GM12878 (cell line): ENCODE measurements at regions not wholly inside any gene's neighbourhood (a gene's known extent, or its start where the extent isn't known, plus 50 kb on each side); places are given as distances from the start of the nearest gene placed in this dataset.

Experiments
- ATAC-seq: fragments of 200-7000 bp; cut with Tn5 transposase; 3 replicates; pipeline ENCODE4 v1.9.1; 2020; ENCODE audit warnings: mild to moderate bottlenecking, moderate library complexity
- BruUV-seq: library from RNA; stranded (reverse); fragments of 400-500 nt; replicated peaks from 2 replicates; lab custom pipeline; 2021; lab: Mats Ljungman, UMichigan
- CTCF ChIA-PET: fragments of 300-600 bp; sonication (Branson Sonifier 250); formaldehyde crosslinking; extraction: SDS; loops from one replicate; lab custom pipeline; 2021; ENCODE audit warnings: inconsistent platforms; lab: Yijun Ruan, JAX
- POLR2A ChIA-PET: fragments of 350-600 bp; formaldehyde crosslinking; extraction: SDS; loops from one replicate; lab custom pipeline; 2021; ENCODE audit warnings: inconsistent platforms; lab: Charles Lee
- RAD21 ChIA-PET: fragments of 300-600 bp; sonication (Branson Sonifier 250); formaldehyde crosslinking; loops from one replicate; lab custom pipeline; 2023; ENCODE audit warnings: antibody characterized with exemption; ENCODE audit not compliant: unreplicated experiment; lab: Charles Lee
- SMC1A ChIA-PET: fragments of 300-600 bp; sonication (Branson Sonifier 250); formaldehyde crosslinking; loops from one replicate; lab custom pipeline; 2023; ENCODE audit not compliant: unreplicated experiment, uncharacterized antibody; lab: Charles Lee
- DNase-seq: peaks from one replicate; pipeline ENCODE4 v3.0.0-alpha.2; 2011; ENCODE audit warnings: low read depth, low spot score
- FAIRE-seq: peaks from 3 replicates; lab custom pipeline; 2011; peaks lifted over from hg19 to GRCh38; lab: Jason Lieb, UNC
- H2AFZ ChIP-seq: 2 replicates; pipeline ENCODE4 v1.6.0; 2011; ENCODE audit warnings: low read depth, low read length, control low read depth; ENCODE audit not compliant: control insufficient read depth
- H3K27ac ChIP-seq: 2 replicates; pipeline ENCODE4 v1.5.1; 2011; ENCODE audit warnings: control low read depth; ENCODE audit not compliant: control insufficient read depth, insufficient read depth
- H3K27me3 ChIP-seq, 2 experiments: replicated peaks in 1 of 2; 2 replicates each; pipeline versions ENCODE4 v1.6.0 to v1.6.1; 2011; ENCODE audit warnings: low read length in 1 of 2; ENCODE audit not compliant: control insufficient read depth in 2 of 2, insufficient read depth in 2 of 2
- H3K36me3 ChIP-seq, 2 experiments: 2 replicates each; pipeline ENCODE4 v1.5.1; 2011; ENCODE audit warnings: low read length in 1 of 2; ENCODE audit not compliant: control insufficient read depth in 2 of 2, insufficient read depth in 2 of 2
- H3K4me1 ChIP-seq: 2 replicates; pipeline ENCODE4 v1.6.1; 2011; ENCODE audit warnings: mild to moderate bottlenecking, low read length, moderate library complexity, mixed read lengths; ENCODE audit not compliant: control insufficient read depth, insufficient read depth
- H3K4me2 ChIP-seq: 2 replicates; pipeline ENCODE4 v1.6.0; 2011; ENCODE audit warnings: control low read depth; ENCODE audit not compliant: control insufficient read depth, insufficient read depth
- H3K4me3 ChIP-seq: fragments of 200-600 bp; sonication (generic); 2 replicates; pipeline ENCODE4 v1.5.1; 2016
- H3K79me2 ChIP-seq: 2 replicates; pipeline ENCODE4 v1.6.0; 2011; ENCODE audit warnings: low read length; ENCODE audit not compliant: control insufficient read depth, insufficient read depth
- H3K9ac ChIP-seq: 2 replicates; pipeline ENCODE4 v1.8.0; 2011; ENCODE audit warnings: low read length, control low read depth, mixed read lengths; ENCODE audit not compliant: control insufficient read depth, insufficient read depth
- H3K9me3 ChIP-seq: replicated peaks from 3 replicates; pipeline ENCODE4 v1.5.1; 2011; ENCODE audit warnings: mild to moderate bottlenecking, low read length; ENCODE audit not compliant: control insufficient read depth, insufficient read depth
- H4K20me1 ChIP-seq: 2 replicates; pipeline ENCODE4 v1.6.0; 2011; ENCODE audit not compliant: control insufficient read depth, insufficient read depth
- CHD2 ChIP-seq: IDR thresholded peaks from 2 replicates; pipeline ENCODE4 v1.6.1; 2011; ENCODE audit warnings: low read depth, low read length, improper control_type of control experiment, borderline replicate concordance
- EGR1 ChIP-seq, 2 experiments: IDR thresholded peaks; 1 replicate in 1 of 2; 2 replicates in 1 of 2; pipeline ENCODE4 v1.6.1; 2011 to 2012; ENCODE audit warnings: low read depth in 2 of 2, low read length in 2 of 2, borderline replicate concordance in 1 of 2, mild to moderate bottlenecking in 1 of 2, moderate library complexity in 1 of 2
- MXI1 ChIP-seq: fragments of 150-350 bp; IDR thresholded peaks from 2 replicates; pipeline ENCODE4 v1.6.1; 2011; ENCODE audit warnings: low read depth, mild to moderate bottlenecking, inconsistent platforms, low read length, improper control_type of control experiment
- NFXL1 ChIP-seq: fragments of 450-650 bp; IDR thresholded peaks from 2 replicates; pipeline ENCODE4 v1.6.1; 2017; ENCODE audit warnings: antibody characterized with exemption, mild to moderate bottlenecking, borderline replicate concordance
- NR2C2 ChIP-seq: IDR thresholded peaks from 2 replicates; pipeline ENCODE4 v1.6.1; 2011; ENCODE audit warnings: borderline replicate concordance, low read depth; ENCODE audit not compliant: control insufficient read depth, insufficient read length
- RB1 ChIP-seq: fragments of 450-650 bp; formaldehyde crosslinking; IDR thresholded peaks from 2 replicates; pipeline ENCODE4 v1.6.1; 2017; ENCODE audit warnings: mild to moderate bottlenecking, borderline replicate concordance
- RBBP5 ChIP-seq: fragments of 200-600 bp; sonication (generic); conservative IDR thresholded peaks from 2 replicates; pipeline ENCODE4 v1.6.1; 2016
- RELA ChIP-seq: fragments of 450-650 bp; IDR thresholded peaks from 2 replicates; pipeline ENCODE4 v1.8.0; 2014; ENCODE audit warnings: borderline replicate concordance; ENCODE audit not compliant: partially characterized antibody
- SIN3A ChIP-seq: IDR thresholded peaks from 2 replicates; pipeline ENCODE4 v1.6.1; 2012; ENCODE audit warnings: low read depth, low read length, improper control_type of control experiment
- TCF3 ChIP-seq: IDR thresholded peaks from 2 replicates; pipeline ENCODE4 v1.6.1; 2012; ENCODE audit warnings: low read depth, mild to moderate bottlenecking, low read length, borderline replicate concordance; ENCODE audit not compliant: insufficient read depth
- ZNF622 ChIP-seq: fragments of 450-650 bp; IDR thresholded peaks from 2 replicates; pipeline ENCODE4 v1.6.1; 2017; ENCODE audit warnings: mild to moderate bottlenecking, inconsistent platforms
- ZZZ3 ChIP-seq: IDR thresholded peaks from 2 replicates; pipeline ENCODE4 v1.6.1; 2011; ENCODE audit warnings: low read depth; ENCODE audit not compliant: control insufficient read depth, insufficient read length
- WGBS: methylation state at CpG from one replicate; pipeline ENCODE4 v1.1.6; 2016; ENCODE audit warnings: low lambda C conversion rate; ENCODE audit not compliant: insufficient replicate concordance, insufficient coverage; ENCODE audit errors: missing lambda C conversion rate; 5-methylcytosine and 5-hydroxymethylcytosine counted together
- in situ Hi-C: fragments of 300-500 bp; cut with MboI; formaldehyde crosslinking; loops from 9 replicates; pipeline ENCODE4 v1.14.3; 2018; ENCODE audit warnings: mixed read lengths
- intact Hi-C: fragments of 100-400 bp; cut with micrococcal nuclease; formaldehyde crosslinking; loops from one replicate; pipeline ENCODE4 v1.14.2; 2022; ENCODE audit not compliant: unreplicated experiment
- TF ChIP-seq, protein P1 (sequence below): IDR thresholded peaks from 2 replicates; pipeline ENCODE4 v1.6.1; 2011; ENCODE audit warnings: low read depth, low read length, improper control_type of control experiment, borderline replicate concordance
- TF ChIP-seq, protein P2 (sequence below): IDR thresholded peaks from 2 replicates; pipeline ENCODE4 v1.6.1; 2012; ENCODE audit warnings: mild to moderate bottlenecking, low read depth, low read length

DNA sequence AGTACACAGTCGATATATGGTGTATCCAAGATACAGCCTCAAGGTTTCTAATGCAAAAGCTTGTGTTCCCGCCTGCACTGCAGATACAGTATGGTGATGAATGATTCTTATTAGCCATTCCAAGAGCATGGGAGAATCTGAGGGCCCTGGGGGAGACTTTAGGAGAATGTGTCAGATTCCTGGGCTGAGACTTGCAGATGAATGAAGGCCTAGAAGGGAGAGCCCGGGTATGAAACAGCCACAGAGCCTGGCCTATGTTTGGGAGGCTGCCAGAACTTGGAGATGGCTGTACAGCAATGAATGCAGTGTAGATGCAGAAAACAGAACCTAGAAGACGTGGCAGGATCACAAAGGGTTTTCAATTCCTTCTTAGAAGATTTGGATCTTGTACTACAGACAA is 510.7 kb downstream of the HAPSTR1 start:
- no peaks in the 10 kb centered on the region for H3K9me3 ChIP-seq
- DNase-seq: no peak
- WGBS: 7% methylated on average over 4 of the region's 4 CpGs
- ATAC-seq: no peak
- intact Hi-C loops: no loop called here
- FAIRE-seq: no peak
- no peak overlapping the region for H3K27ac ChIP-seq
- H3K9ac ChIP-seq: no peak overlapping the region
- no peaks in the 10 kb centered on the region for H3K27me3 ChIP-seq
- RAD21 ChIA-PET: no interaction called here
- in situ Hi-C loops: no loop called here
- H2AFZ ChIP-seq: no peak overlapping the region
- H3K4me2 ChIP-seq: no peak overlapping the region
- TF ChIP-seq RBBP5 (no peak), MXI1 (no peak), NR2C2 (no peak)
- TF ChIP-seq, all 136 proteins: peak for 0
- Histone ChIP-seq H3K36me3 (no peaks in the 10 kb centered on the region), H3K4me3 (no peak overlapping the region), H3K4me1 (no peaks in the 10 kb centered on the region), H3K79me2 (no peaks in the 10 kb centered on the region), H4K20me1 (no peaks in the 10 kb centered on the region)
- no TSS peak for BruUV-seq
- CTCF ChIA-PET: no interaction called here
- POLR2A ChIA-PET: no interaction called here
- SMC1A ChIA-PET: no interaction called here

DNA sequence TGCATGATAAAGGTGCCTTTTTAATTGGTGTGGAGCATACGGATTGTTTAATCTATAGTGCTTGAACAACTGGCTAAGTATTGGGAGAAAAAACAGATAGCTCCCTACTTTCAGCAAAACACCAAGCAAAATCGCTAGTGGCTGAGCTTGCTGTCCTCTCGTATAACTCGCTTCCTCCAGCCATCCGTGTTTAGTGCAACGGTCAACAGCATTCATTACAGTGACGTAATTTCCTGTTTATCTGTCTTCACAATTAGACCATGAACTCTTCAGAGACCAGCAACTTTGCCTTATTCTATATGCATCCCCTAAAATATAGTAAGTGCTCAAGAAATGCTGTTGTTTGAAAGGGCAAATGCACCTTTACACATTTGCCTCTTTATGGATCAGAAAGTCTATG is 511.9 kb downstream of the HAPSTR1 start:
- no peak overlapping the region for H2AFZ ChIP-seq
- FAIRE-seq: no peak
- ATAC-seq: no peak; the same call in 2 of the 3 replicates
- no peaks in the 10 kb centered on the region for H3K27me3 ChIP-seq
- ChIA-PET CTCF (no interaction called here), POLR2A (no interaction called here), SMC1A (no interaction called here), RAD21 (no interaction called here)
- intact Hi-C loops: no loop called here
- DNase-seq: no peak
- H3K9ac ChIP-seq: no peak overlapping the region
- H3K79me2 ChIP-seq: no peaks in the 10 kb centered on the region
- no peak for TF ChIP-seq CHD2
- TF ChIP-seq, protein P1, sequence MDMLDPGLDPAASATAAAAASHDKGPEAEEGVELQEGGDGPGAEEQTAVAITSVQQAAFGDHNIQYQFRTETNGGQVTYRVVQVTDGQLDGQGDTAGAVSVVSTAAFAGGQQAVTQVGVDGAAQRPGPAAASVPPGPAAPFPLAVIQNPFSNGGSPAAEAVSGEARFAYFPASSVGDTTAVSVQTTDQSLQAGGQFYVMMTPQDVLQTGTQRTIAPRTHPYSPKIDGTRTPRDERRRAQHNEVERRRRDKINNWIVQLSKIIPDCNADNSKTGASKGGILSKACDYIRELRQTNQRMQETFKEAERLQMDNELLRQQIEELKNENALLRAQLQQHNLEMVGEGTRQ: no peak
- TF ChIP-seq RB1: no peak
- no peak for TF ChIP-seq ZNF622
- no peak for TF ChIP-seq TCF3
- no peak for TF ChIP-seq SIN3A
- TF ChIP-seq RELA: no peak
- no peak for TF ChIP-seq ZZZ3
- TF ChIP-seq, protein P2, sequence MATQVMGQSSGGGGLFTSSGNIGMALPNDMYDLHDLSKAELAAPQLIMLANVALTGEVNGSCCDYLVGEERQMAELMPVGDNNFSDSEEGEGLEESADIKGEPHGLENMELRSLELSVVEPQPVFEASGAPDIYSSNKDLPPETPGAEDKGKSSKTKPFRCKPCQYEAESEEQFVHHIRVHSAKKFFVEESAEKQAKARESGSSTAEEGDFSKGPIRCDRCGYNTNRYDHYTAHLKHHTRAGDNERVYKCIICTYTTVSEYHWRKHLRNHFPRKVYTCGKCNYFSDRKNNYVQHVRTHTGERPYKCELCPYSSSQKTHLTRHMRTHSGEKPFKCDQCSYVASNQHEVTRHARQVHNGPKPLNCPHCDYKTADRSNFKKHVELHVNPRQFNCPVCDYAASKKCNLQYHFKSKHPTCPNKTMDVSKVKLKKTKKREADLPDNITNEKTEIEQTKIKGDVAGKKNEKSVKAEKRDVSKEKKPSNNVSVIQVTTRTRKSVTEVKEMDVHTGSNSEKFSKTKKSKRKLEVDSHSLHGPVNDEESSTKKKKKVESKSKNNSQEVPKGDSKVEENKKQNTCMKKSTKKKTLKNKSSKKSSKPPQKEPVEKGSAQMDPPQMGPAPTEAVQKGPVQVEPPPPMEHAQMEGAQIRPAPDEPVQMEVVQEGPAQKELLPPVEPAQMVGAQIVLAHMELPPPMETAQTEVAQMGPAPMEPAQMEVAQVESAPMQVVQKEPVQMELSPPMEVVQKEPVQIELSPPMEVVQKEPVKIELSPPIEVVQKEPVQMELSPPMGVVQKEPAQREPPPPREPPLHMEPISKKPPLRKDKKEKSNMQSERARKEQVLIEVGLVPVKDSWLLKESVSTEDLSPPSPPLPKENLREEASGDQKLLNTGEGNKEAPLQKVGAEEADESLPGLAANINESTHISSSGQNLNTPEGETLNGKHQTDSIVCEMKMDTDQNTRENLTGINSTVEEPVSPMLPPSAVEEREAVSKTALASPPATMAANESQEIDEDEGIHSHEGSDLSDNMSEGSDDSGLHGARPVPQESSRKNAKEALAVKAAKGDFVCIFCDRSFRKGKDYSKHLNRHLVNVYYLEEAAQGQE: no peak
- TF ChIP-seq NFXL1: no peak
- no peak for TF ChIP-seq EGR1 (IDR thresholded peaks at IDR 0.05; ENCODE audit: borderline replicate concordance in 1 of 2, low read depth in 2 of 2, low read length in 2 of 2)
- H4K20me1 ChIP-seq: no peaks in the 10 kb centered on the region
- H3K4me2 ChIP-seq: no peak overlapping the region
- in situ Hi-C loops: no loop called here
- no peaks in the 10 kb centered on the region for H3K36me3 ChIP-seq
- no peaks in the 10 kb centered on the region for H3K4me1 ChIP-seq
- H3K9me3 ChIP-seq: no peaks in the 10 kb centered on the region
- 9% methylated on average over 7 of the region's 7 CpGs for WGBS
- no peak overlapping the region for H3K27ac ChIP-seq
- BruUV-seq: no TSS peak
- no peak overlapping the region for H3K4me3 ChIP-seq
